ENCODE measurements at regions not wholly inside any gene's neighbourhood (a gene's known extent, or its start where the extent isn't known, plus 50 kb on each side); places are given as distances from the start of the nearest gene placed in this dataset.
"Not testable (repeated sequence)": the region's sequence is repeated elsewhere in the genome, so short reads cannot be mapped to it uniquely, and the experiment has no call there.

DNA sequence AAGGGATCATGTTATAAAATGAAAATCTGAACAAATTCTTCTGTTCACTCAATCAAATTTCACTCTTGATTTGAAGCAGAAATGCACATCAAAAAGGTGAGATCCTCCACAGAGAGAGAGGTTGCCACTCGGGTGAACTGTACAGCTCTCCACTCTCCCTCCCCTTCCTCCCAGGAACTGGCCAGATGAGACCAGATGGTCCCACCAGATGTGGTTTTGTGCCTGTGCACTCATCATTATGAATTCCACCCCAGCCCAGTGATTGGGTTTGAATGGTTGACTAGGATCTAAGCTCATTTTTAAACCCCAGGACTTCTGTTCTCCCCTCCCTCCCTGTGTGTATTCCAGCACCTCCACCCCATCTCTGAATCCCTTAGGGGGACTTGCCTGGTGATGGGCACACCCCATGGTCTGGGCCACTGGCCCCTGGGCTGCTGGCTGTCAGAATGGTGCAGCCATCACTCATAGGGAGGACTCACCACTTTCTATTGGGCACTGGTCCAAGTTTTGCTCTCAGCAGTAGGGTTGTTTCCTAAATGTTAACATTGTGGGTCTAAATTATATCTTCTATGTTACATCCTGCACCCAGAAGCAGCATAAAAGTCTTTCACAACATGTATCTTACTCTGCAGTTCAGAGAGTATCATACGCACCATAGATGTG is 393.1 kb downstream of the TNS3 start:
- DNase-seq = peak; percentile 90

DNA sequence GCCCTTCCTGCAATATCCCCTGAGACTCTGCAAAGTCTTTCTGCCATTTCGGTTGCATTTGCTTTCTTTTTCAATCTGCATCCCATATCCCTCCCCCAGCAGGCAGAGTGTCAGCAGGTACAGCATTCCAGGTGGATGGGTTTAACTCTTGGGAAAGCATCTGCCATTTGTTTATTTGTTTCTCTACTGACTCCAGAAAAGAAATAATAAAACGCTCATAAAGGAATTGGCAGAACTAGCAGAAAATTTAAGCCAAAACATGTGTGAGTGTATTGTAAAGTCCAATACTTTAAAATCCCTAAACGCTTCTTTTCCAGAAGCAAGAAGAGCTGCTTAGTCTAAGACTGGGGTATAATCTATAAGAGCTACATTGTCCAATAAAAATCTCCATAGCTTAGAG is 393.8 kb downstream of the TNS3 start:
- DNase-seq = no peak

DNA sequence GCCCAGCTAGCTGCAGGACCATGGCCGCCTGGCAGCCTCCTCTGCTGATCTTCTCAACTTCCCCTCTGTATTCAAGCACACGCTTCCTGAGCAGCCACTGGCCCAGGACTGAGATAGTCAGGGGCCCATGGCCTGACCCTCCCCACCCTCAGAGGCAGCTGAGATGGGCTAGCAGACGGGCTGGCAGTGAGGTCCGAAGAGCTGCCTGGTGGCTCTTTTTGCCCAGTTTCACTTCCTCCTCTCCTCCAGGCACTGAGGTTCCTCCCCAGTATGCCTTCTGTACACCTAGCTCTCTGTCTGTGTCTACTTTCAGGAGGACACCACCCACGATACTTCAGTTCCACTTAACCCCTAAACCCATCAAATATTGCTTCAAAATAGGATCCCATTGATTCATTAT is 395.6 kb downstream of the TNS3 start:
- no peak for DNase-seq

DNA sequence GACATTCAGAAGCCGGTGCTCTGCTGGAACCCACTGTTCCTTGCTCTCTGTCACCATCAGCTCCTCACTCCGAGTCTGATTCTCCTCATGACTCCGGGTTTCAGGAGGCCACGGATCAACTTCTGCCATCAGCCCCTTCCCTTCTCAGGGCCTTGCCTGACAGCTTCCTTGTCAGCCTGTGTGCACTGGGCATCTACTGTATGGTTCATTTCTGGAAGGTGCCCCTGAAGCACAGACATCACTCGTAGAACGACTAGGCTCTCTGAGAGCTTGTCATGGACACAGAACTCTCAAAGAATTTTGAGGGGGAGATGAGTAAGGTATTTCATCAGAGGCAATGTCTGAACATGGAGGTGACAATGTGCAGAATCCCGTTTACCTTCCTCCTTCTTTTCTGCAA is 396.1 kb downstream of the TNS3 start:
- DNase-seq = no peak

DNA sequence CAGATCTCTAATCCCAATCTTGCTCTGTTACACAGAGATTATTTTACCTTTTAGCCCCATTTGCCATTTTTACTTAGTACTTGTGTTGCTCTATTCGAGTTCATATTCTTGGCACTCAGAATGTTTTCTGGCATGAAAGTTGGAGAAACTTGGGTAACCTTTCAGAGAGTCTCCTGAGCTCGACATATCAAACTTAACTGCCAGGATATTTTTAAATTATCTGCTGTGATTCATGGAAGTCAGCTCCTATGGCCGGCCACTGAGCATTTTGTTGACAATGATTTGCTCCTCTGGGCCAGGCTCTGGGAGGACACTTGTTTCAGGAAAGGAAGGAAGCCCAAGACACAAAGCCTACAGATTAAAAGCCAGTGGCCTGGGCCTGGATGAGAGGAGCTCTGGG is 396.7 kb downstream of the TNS3 start:
- DNase-seq = no peak

DNA sequence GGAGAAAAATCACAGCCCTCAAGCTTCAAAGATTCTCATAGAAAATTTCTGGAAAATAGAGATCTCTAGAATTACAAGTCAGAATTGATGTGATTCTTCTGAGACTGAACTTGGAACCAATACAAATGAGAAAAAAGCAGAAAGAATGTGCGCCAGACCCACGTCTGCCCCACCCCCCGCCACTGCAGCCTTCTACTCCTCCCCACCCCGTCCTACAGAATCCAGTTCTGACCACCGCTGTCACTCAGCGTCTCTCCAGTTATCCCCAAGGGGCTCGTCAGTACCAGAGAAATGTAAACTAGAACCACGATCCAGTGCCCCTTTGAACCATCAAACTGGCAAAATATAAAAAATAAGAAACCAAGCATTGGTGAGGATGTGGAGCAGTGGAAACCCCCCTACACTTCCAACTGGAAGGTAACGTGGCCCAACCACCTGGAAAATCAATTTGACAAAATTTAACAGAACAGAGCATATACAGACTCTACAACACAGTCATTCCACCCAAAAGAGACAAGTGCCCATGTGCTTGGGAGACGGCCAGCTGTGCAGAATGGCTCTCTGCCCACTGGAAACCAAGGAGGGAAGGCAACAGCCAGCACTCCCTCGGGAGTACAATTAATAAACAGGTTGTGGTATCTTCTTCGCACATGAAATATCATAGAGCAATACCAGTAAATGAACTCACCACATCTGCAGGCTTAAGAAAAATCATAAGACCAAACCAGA is 397.9 kb downstream of the TNS3 start:
- no peak for DNase-seq

DNA sequence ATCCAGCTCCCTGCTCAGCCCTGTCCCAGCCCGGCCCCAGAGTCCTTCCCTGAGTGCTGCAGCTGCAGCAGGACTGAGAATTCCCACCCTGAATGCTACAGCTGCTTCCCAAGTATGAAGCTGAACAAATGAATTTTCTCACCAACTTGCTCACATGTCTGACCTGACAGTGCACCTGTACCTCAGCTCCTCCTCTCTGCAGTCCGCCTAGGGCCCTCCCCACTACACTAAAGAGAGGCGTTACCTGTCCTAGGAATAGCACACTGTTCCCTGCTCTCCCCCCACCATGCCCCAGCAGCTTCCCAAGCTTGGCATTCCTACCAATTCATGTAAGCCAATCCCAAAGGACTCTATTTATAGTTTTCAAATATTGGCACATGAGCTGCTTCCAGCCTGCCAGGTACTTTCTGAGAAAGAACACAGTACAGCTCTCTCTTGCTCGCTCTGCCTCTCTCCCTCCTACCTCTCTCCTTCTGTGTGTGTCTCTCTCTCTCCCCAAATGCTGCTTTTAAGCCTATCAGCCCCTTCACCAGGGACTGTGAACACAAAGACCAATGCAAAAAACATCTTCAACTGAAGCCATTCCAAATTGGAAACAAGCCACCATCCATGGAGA is 400.1 kb downstream of the TNS3 start:
- DNase-seq = no peak

DNA sequence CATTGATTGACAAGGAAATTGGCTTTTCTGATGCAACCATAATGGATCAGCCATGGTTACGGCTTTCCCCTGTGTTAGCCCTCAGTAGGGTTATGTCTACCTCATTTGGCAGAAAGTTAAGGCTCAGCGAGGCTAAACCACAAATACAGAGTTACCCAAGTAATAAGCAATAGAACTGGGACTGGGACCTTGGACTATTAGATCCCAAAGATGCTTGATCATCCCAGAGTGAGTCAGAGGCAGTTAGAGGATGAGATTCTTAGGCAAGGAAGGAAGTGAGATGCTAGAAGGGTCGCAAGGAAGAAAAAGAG is 401.4 kb downstream of the TNS3 start:
- no peak for DNase-seq

DNA sequence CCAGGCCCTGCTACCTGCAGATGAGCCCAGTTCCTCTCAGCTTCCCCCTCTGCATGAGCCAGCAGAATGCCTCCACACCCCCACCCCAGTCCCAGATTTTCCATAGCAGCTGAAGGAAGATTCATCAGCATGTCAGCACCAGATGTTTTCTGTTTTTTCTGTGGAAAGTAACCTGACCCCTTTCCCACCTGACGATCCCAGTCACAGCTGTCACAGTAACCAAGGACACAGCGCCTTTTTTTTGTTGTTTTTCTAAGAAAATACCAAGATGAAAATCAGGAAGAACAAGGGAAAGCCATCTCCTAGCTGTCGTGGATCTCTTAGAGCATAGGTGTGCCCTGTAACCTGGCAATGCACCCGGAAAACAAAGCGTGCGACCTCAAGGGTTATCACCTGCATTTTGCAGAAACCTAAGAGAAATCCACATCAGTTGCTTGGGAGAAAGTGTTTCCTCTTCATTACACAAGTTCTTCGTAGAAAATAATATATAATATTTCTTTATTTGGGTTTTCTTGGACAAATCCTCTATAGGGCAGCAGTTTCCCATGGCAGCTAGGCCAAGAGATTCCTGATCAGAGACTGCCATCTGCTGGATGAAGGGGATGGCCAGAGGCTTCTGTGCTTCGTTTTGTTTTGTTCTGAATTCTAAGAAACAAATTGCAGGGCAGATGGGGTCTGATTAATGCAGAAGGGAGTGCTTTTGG is 401.9 kb downstream of the TNS3 start:
- peak; percentile 95 for DNase-seq

DNA sequence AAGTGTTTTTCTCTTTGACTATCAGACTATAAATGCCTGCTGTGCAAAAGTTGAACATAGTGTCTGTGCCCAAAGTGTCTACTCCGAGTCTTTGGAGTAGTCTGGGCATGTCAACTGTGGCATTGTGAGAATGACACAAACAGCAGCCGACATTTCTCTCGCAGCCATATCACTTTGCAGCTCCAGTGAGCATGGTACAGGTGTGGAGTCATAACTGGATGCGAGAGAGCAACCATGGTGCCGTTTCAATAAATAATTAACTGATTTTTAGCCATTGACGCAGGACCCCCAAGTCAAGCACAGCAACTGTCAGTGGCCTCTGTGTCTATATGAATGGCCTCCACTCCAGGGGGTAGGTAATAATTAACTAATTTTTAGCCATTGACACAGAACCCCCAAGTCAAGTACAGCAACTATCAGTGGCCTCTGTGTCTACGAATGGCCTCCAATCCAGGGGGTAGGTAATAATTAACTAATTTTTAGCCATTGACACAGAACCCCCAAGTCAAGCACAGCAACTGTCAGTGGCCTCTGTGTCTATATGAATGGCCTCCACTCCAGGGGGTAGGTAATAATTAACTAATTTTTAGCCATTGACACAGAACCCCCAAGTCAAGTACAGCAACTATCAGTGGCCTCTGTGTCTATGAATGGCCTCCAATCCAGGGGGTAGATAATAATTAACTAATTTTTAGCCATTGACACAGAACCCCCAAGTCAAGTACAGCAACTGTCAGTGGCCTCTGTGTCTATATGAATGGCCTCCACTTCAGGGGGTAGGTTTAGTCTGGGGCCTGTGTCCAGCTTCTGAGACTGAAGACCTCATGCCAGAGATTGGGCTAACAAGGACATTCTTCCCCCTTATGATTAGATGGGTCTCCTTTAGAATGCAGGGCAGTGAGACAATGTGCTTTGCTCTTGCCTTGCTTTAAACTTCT is 409.0 kb downstream of the TNS3 start:
- not testable (repeated sequence) for DNase-seq

DNA sequence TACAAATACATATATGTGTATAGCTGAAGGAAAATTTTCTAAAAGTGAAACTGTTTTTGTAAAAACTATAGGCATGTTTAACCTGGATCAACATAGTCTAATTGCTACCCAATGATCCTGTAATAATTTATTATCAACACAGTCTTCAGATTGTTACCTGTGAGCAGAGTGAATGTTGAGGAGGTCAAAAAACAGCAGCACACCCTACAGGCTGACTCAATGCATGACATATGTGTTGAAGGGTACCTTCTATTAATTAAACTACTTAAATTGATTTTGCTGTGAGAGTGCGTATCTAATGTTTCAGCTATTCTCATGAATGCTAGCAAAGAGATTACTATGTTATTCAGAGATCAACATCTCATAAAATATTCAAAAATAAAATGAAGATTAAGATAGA is 411.4 kb downstream of the TNS3 start:
- DNase-seq = peak; percentile 21

DNA sequence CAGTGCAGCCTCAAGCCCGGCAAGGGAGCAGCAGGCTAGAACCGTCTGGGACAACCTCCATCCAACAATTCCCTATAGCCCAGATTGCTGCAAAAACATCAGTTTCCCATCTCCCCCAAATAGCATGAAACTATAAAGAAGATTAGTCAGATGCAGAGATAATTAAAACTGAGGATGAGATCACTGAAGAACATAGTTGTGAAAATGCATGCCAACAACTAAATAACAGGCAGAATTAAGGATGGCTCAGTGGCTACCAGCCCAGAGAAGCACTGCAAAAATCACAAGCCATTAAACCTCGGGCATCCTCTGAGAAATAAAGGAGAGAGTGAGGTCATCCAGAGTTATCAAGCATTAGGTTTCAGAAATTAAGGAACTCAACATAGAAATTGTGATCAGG is 427.1 kb downstream of the TNS3 start:
- DNase-seq = no peak

DNA sequence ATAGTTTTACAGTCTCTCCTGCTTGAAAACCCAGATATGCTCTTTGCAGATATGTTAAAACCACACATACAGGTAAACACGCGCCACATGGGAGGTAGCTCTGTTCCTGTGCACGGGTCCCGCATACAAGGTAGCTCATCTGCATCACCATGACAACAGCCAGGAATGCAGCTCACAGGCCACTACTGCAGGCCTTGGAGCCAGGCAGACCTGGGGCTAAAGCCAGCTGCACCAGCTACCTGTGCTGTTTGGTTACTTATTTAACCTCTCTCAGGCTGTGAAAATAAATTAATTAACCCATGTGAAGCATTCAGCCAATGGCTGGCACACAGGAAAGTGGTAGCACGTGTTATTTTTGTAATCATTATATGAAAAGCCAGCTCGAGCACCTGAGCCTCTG is 428.3 kb downstream of the TNS3 start:
- DNase-seq = no peak

DNA sequence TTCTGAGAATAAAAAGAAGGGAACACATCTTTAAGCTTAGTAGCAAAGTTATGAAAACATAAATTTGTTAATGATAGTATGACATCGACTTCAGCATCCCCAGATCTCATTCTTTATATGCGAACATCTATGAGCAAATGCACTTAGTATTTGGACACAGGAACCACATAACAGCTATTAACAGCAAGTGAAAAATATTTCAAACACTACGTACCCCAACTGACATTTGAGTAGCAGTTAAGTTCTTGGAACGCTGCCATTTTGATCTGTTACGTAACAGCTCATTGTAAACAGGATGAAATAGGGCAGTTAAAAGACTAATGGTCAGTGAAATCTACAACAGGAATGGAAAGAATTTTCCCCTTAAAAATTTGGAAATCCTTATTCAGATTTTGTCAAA is 428.9 kb downstream of the TNS3 start:
- no peak for DNase-seq

DNA sequence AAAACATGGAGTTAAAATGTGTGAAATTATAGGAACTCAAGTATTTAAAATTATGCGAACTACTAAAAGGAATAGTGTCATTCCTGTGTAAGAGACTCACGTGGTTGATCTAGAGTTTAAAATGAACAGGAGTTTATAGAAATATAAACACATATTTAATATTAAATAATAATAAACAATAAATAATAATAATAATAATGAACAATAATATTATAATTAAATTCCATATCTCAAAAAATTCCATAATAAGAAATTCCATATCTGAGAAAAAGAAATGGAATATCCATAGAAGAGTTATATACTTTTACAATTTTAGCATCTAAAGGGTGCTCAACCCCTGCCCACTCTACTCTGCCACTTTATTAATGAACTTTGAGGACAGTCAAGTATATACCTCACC is 429.6 kb downstream of the TNS3 start:
- DNase-seq = no peak

DNA sequence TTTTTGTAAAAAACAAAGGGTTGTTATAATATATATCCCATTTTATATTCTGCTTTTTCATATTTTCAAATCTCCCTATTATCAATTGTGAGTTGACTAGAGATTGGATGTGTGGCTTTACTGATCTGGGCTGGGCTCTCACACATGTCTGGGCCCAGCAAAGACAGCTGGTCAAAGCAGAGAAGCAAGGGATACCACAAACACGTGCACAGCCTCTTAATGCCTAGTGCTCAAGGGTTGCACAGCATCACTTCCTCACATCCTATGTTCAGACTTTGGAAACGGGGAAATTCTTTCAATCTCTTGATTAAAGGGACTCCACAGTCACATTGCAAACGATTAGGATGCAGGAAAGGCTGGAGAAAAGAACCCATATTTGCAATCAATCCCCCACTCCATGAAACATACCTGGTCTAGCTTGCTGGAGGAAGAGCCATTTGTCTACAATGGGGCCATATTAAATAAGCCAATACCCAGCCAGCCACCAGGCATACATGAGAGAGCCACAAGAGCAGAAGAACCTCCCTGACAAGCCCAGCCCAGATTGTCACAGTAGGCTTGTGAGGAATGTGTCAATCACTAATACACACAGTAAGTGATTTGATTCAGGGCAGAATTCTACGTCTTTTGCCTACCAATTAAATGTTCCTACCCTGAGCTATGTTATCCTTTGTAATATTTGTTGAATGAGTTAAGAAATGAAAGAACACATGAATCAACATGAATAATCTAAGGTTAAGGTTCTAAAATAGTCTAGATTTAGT is 431.2 kb downstream of the TNS3 start:
- no peak for DNase-seq

DNA sequence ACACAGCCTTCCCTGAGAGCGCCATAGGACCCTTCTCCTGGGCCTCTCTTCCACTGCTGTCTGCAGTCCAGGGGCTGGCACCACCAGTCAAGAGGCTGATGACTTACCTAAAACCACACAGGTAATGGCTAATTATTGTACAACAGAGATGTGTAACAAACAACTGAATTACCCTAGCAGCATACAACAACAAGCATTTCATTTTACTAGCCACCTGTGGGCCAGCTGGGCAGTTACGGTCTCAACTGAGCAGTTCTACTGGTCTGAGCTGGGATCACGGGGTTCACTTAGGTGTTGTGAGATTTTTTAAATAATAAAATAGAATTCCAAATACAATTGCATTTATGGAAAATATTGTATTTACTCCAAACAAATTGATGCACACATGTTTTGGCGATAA is 431.9 kb downstream of the TNS3 start:
- no peak for DNase-seq

DNA sequence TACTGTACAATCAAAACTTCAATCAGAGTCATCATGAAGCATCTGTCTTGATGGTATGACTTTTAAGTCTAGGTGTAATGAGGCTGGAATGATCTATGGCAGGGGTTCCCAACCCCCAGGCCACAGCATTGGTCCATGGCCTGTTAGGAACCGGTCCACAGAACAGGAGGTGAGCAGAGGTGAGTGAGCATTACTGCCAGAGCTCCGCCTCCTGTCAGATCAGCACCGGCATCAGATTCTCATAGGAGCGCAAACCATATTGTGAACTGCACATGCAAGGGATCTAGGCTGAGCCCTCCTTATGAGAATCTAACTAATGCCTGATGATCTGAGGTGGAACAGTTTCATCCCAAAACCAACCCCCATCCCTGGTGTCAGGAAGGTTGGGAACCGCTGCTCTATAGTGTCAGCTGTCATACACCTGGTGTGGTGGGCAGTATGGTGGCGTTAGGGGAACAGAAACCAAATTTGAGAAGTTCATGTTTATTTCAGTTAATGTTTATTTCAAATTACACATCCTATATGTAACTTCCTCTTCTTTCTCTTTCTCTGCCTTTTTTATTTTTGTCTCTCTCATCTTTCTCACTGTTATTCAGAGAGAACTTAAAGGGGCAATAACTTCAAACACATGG is 432.6 kb downstream of the TNS3 start:
- no peak for DNase-seq

DNA sequence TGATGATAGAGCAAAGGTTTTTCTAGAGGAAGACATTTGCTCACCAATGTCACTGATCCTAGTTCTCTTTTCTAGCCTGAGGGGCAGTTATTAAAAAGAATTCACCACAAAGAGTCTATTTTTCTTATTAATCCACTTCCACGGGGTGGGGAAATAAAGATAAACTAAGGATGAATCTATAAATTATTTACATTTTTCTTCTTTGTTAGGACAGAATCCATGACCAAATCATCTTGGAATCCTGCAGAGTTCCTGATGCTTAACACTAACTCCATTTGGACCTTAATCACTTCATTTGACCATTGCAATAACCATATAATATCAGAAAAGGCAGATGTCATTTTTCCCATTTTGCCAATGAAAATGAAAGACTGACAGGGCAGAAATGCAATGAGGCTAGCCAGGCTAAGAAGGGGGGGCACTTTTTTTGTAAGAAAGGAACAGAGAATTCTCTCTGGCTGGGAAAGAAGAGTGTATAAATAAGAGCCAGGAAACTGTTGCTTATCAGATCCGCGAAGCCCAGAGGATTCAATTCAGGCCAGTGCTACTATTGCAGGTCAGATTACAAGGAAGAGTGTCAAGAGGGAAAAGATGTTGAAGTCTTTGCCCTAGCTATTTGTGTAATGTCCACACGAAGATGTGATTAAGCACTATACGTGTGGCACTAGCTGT is 433.2 kb downstream of the TNS3 start:
- no peak for DNase-seq

DNA sequence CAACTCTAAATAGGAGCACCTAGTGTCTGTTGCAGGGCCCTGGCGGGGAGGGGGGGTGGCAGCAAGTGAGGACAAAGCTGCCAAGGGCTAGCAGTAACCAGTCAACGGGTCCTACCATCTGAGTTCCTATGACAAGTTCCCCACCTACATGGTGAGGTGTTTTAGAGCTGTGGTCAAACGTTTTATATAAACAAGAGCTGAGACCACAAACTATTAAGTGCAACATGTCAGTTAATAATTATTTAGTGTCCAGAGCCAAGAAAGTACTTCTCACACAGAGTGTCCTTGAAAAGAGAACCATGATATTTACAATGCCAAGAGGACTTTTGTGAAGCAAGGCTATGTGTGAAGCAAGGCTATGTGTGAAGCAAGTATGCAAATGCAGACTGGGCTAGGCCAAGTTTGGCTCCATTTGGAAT is 434.7 kb downstream of the TNS3 start:
- no peak for DNase-seq

DNA sequence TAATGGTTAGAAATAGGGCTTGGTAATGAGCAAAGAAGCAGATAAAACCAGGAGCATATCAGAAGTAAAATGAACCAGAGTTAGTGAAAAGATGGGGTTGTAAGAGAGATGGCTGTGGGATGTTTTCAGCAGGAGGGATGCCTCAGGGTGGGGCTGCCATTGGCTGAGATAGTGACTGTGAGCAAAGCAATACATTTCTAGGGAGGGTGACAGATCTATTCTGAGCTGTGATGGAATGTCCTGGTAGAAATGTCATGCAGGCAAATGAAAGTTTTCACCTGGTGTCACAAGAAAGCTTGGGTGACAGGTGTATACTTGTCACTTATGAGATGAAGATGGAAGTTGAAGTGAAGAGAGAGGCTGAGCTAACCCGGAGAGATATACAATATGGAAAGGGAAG is 435.9 kb downstream of the TNS3 start:
- no peak for DNase-seq
